Mucosa of descending colon (tissue), 3 donors: ENCODE measurements at regions not wholly inside any gene's neighbourhood (a gene's known extent, or its start where the extent isn't known, plus 50 kb on each side); places are given as distances from the start of the nearest gene placed in this dataset.

Experiments
- ATAC-seq: fragments of 200-7000 bp; cut with Tn5 transposase; one replicate; pipeline ENCODE4 v1.9.1; 2020; ENCODE audit warnings: mild to moderate bottlenecking, moderate library complexity
- DNase-seq, 3 donors: peaks; one replicate each; pipeline ENCODE4 v3.0.0-alpha.2; 2020
- H3K36me3 ChIP-seq: fragments of 200-600 bp; one replicate; pipeline ENCODE4 v1.8.0; 2021; ENCODE audit warnings: low read depth, mild to moderate bottlenecking
- H3K4me1 ChIP-seq: fragments of 200-600 bp; one replicate; pipeline ENCODE4 v1.8.0; 2021; ENCODE audit warnings: low read depth, mild to moderate bottlenecking
- H3K4me3 ChIP-seq: fragments of 200-600 bp; one replicate; pipeline ENCODE4 v1.8.0; 2021; ENCODE audit warnings: mild to moderate bottlenecking
- H3K9me3 ChIP-seq: fragments of 200-600 bp; one replicate; pipeline ENCODE4 v1.8.0; 2021; ENCODE audit warnings: mild to moderate bottlenecking
- CTCF ChIP-seq: fragments of 200-600 bp; IDR thresholded peaks from one replicate; pipeline ENCODE4 v1.8.0; 2022; ENCODE audit warnings: antibody characterized with exemption, mild to moderate bottlenecking
- intact Hi-C, 2 donors: fragments of 100-400 bp; cut with DNase I in 1 of 2; cut with micrococcal nuclease in 1 of 2; formaldehyde crosslinking; loops; one replicate each; pipeline versions ENCODE4 v1.11.0 to v1.11.1; 2022; cut with DNase I, micrococcal nuclease
- donor health status: DM: no; HTN: no; CAD: no; lungs with moderate emphysema.
- donor health status: DM: no; HTN: no; CAD: no.
- donor health status: DM: no; HTN: yes; CAD: no.

- ATAC-seq (no peak), DNase-seq (no peak)
- intact Hi-C loops = no loop called here
- no peaks in the 10 kb centered on the region for H3K4me1 ChIP-seq
- H3K4me3 ChIP-seq = no peak overlapping the region
- peaks cover 6% of the 10 kb centered on the region for H3K9me3 ChIP-seq
- H3K36me3 ChIP-seq = no peaks in the 10 kb centered on the region
- TF ChIP-seq CTCF = no peak
These were observed 52.0 kb upstream of the FGGY start for GRCh38 chr1:59244891-59245290.
